Thoracic aorta (tissue), 2 donors: ENCODE measurements at regions not wholly inside any gene's neighbourhood (a gene's known extent, or its start where the extent isn't known, plus 50 kb on each side); places are given as distances from the start of the nearest gene placed in this dataset.

Experiments used
- ATAC-seq: fragments of 150-250 bp; one replicate; pipeline ENCODE4 v1.8.0; 2017; ENCODE audit warnings: low read depth; ENCODE audit not compliant: insufficient number of reproducible peaks, low FRiP score
- DNase-seq: peaks from one replicate; pipeline ENCODE4 v3.0.0-alpha.2; 2020; ENCODE audit warnings: low spot score
- H3K27ac ChIP-seq, 2 donors: fragments of 200-600 bp; sonication (generic); 1 replicate in 1 of 2; 2 replicates in 1 of 2; pipeline ENCODE4 v1.5.1; 2016; ENCODE audit warnings: mild to moderate bottlenecking in 2 of 2, moderate library complexity in 2 of 2
- H3K27me3 ChIP-seq: fragments of 200-600 bp; sonication (generic); replicated peaks from 2 replicates; pipeline ENCODE4 v1.6.0; 2016; ENCODE audit warnings: mild to moderate bottlenecking; ENCODE audit not compliant: insufficient read depth
- H3K36me3 ChIP-seq: fragments of 200-600 bp; sonication (generic); one replicate; pipeline ENCODE4 v1.5.1; 2016
- H3K4me1 ChIP-seq, 2 donors: fragments of 200-600 bp; sonication (generic); 1 replicate in 1 of 2; 2 replicates in 1 of 2; pipeline versions ENCODE4 v1.5.1 to v1.6.0; 2016; ENCODE audit warnings: low read depth in 2 of 2, mild to moderate bottlenecking in 1 of 2; ENCODE audit not compliant: control insufficient read depth in 1 of 2
- H3K4me3 ChIP-seq: fragments of 200-600 bp; sonication (generic); 2 replicates; pipeline ENCODE4 v1.5.1; 2016; ENCODE audit warnings: mild to moderate bottlenecking
- H3K9me3 ChIP-seq: fragments of 200-600 bp; sonication (generic); 2 replicates; pipeline ENCODE4 v1.5.1; 2016
- CTCF ChIP-seq: fragments of 200-600 bp; sonication (generic); IDR thresholded peaks from one replicate; pipeline ENCODE4 v1.5.1; 2019; ENCODE audit warnings: antibody characterized with exemption

DNA sequence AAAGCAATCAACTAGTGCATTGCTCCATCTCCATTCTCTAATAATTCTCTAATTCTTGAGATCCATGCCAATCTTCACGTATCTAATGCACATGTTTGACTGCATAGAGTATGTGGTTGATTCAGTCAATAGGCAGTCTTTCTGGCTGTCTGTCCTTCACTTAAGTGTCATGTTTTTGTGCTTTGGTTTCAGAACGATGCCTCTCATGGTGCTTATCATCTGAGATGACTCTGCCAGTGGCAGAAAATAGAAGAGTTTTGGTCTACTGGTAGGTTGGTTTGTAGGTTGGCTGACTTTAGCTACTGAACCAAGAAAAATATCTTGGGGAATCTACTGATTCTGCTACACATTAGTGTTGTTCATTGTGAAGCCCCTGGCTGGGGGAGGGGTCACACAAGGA is 364.2 kb downstream of the SFMBT2 start:
- ATAC-seq (no peak), DNase-seq (no peak)
- no peak for TF ChIP-seq CTCF
- Histone ChIP-seq H3K4me3 (no peak overlapping the region), H3K9me3 (no peaks in the 10 kb centered on the region), H3K36me3 (no peaks in the 10 kb centered on the region), H3K4me1 (no peaks in the 10 kb centered on the region), H3K27me3 (no peaks in the 10 kb centered on the region), H3K27ac (no peak overlapping the region)

DNA sequence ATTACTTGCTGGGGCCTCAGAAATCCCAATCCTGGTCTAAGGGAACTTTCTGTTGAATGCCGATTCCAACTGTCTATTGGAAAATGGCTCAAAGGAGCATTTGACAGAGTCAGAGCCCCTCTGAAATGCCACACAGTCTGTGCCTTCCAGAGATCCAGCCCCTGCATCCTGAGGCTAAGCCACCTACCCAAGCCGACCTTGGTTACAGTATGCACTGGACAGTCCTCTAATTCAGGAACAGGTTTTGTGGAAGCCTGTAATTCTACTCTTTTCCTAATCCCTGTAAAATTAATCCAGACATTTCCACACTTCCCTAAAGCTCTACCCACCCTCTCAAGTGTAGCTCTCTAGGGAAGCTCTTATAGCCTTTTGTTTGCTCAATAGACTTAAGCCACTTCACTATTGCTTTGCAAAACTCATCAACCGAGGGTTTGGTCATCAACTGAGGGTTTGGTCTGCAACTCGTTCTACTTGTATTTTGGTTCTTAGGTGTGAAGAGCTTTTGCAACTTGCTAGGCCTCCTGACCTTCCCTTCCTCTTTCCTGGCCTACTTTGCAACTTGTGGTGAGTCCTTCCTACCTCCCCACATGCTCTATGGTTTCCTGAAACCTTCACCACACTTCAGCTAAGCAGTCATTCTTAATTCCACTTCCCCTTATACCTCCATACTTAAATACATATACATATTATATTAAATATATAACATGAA is 364.8 kb downstream of the SFMBT2 start:
- Histone ChIP-seq H3K27me3 (no peaks in the 10 kb centered on the region), H3K36me3 (no peaks in the 10 kb centered on the region), H3K4me3 (no peak overlapping the region), H3K9me3 (no peaks in the 10 kb centered on the region), H3K4me1 (no peaks in the 10 kb centered on the region), H3K27ac (no peak overlapping the region)
- TF ChIP-seq CTCF = no peak
- no peak for DNase-seq
- no peak for ATAC-seq

- ATAC-seq (no peak), DNase-seq (no peak)
- Histone ChIP-seq H3K9me3 (no peaks in the 10 kb centered on the region), H3K27me3 (no peaks in the 10 kb centered on the region), H3K4me1 (no peaks in the 10 kb centered on the region), H3K27ac (no peak overlapping the region), H3K4me3 (no peak overlapping the region), H3K36me3 (no peaks in the 10 kb centered on the region)
- no peak for TF ChIP-seq CTCF
Measured at GRCh38 chr10:7043055-7043653, 367.7 kb downstream of the SFMBT2 start.

DNA sequence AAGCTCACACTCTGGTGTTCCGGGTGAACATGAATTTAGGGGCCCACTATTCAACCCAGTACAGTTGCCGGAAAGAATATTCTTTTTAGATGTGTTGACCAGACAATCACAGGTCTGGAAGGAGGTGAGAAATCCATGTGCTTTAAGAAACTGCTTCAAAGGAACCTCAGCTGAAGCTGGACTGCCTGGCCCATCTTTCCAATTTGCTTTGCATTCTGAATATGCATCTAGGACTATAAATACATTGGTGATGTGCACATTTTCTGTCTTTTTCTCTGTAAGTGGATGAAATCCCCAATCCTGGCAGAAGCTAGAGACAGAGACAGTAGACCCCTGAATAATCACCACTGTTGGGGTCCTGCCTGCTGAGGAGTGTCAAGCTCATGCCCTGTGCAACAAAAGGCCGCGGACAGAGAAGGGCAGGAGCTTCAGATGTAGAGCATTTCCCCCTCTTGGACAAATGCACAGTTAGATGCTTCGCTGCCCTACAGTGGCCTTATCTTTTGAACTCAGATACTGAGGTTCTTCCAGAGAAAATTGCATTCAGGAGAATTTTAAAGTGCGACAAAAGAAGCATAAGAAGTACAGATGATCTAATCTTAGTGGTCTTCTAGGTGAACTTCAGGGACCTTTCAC is 368.3 kb downstream of the SFMBT2 start:
- Histone ChIP-seq H3K27ac (no peak overlapping the region), H3K9me3 (no peaks in the 10 kb centered on the region), H3K27me3 (no peaks in the 10 kb centered on the region), H3K36me3 (no peaks in the 10 kb centered on the region), H3K4me1 (no peaks in the 10 kb centered on the region), H3K4me3 (no peak overlapping the region)
- DNase-seq (no peak), ATAC-seq (no peak)
- no peak for TF ChIP-seq CTCF

- no peak overlapping the region for H3K27ac ChIP-seq
Measured at GRCh38 chr10:7042000-7042399, 368.8 kb downstream of the SFMBT2 start.

More at GRCh38 chr10:7042000-7042399, 368.8 kb downstream of the SFMBT2 start:
- ATAC-seq = no peak
- Histone ChIP-seq H3K4me3 (no peak overlapping the region), H3K4me1 (no peaks in the 10 kb centered on the region), H3K9me3 (no peaks in the 10 kb centered on the region), H3K27me3 (no peaks in the 10 kb centered on the region), H3K36me3 (no peaks in the 10 kb centered on the region)
- DNase-seq = no peak
- no peak for TF ChIP-seq CTCF
